Esophagus squamous epithelium (tissue), 5 donors: ENCODE measurements at regions not wholly inside any gene's neighbourhood (a gene's known extent, or its start where the extent isn't known, plus 50 kb on each side); places are given as distances from the start of the nearest gene placed in this dataset.

Source experiments
- DNase-seq: peaks from one replicate; lab custom pipeline; 2025; lab: John Stamatoyannopoulos, UW
- H3K27ac ChIP-seq, 4 donors: fragments of 200-600 bp; sonication (generic); one replicate each; pipeline ENCODE4 v1.5.1; 2016 to 2019; ENCODE audit warnings: mild to moderate bottlenecking in 1 of 4
- H3K27me3 ChIP-seq, 4 donors: fragments of 200-600 bp; sonication (generic); 1 replicate in 3 of 4; 2 replicates in 1 of 4; pipeline versions ENCODE4 v1.5.1 to v1.6.0; 2017 to 2021; ENCODE audit warnings: antibody characterized with exemption in 1 of 4
- H3K36me3 ChIP-seq, 3 donors: fragments of 200-600 bp; sonication (generic); one replicate each; pipeline ENCODE4 v1.5.1; 2016 to 2019
- H3K4me1 ChIP-seq, 3 donors: fragments of 200-600 bp; sonication (generic); one replicate each; pipeline ENCODE4 v1.5.1; 2017 to 2019
- H3K4me3 ChIP-seq, 4 donors: fragments of 200-600 bp; sonication (generic); 1 replicate in 3 of 4; 2 replicates in 1 of 4; pipeline ENCODE4 v1.5.1; 2016 to 2019; ENCODE audit warnings: mild to moderate bottlenecking in 2 of 4, moderate library complexity in 1 of 4
- H3K9me3 ChIP-seq, 3 donors: fragments of 200-600 bp; sonication (generic); one replicate each; pipeline ENCODE4 v1.5.1; 2016 to 2019
- CTCF ChIP-seq, 6 experiments: fragments of 450-650 bp in 4 of 6; fragments of 200-600 bp in 2 of 6; sonication (generic) in 2 of 6; IDR thresholded peaks; one replicate each; pipeline ENCODE4 v1.5.1; 2016 to 2019; ENCODE audit warnings: antibody characterized with exemption in 6 of 6, mild to moderate bottlenecking in 4 of 6, moderate library complexity in 4 of 6
- POLR2A ChIP-seq, 4 donors: fragments of 450-650 bp; IDR thresholded peaks; one replicate each; pipeline ENCODE4 v1.6.1; 2017; ENCODE audit warnings: antibody characterized with exemption in 4 of 4, mild to moderate bottlenecking in 4 of 4, moderate library complexity in 3 of 4
- WGBS, 2 donors: methylation state at CpG; one replicate each; pipeline ENCODE4 v1.1.5; 2018; 5-methylcytosine and 5-hydroxymethylcytosine counted together
- intact Hi-C: fragments of 100-400 bp; cut with DNase I; formaldehyde crosslinking; loops from one replicate; pipeline ENCODE4 v1.15.0; 2022
- donor health status: DM: yes; HTN: yes; CAD: no.

GRCh38 chr18:55064073-55064472, 104.8 kb upstream of the CCDC68 start:
- intact Hi-C loops = no loop called here
- whole genome bisulfite sequencing, 2 donors = 78 to 85% methylated on average over 4 of the region's 4 CpGs
- no peak overlapping the region for H3K4me3 ChIP-seq
- no peak for DNase-seq
- TF ChIP-seq CTCF (IDR thresholded peaks at IDR 0.05) (no peak), POLR2A (IDR thresholded peaks at IDR 0.05) (no peak)
- H3K36me3 ChIP-seq = no peaks in the 10 kb centered on the region
- H3K27me3 ChIP-seq = no peaks in the 10 kb centered on the region
- H3K4me1 ChIP-seq = no peaks in the 10 kb centered on the region
- H3K27ac ChIP-seq = no peak overlapping the region
- no peaks in the 10 kb centered on the region for H3K9me3 ChIP-seq

GRCh38 chr18:55054021-55054990, 95.0 kb upstream of the CCDC68 start:
- DNase-seq = no peak
- Histone ChIP-seq H3K4me3 (no peak overlapping the region), H3K4me1 (no peaks in the 10 kb centered on the region), H3K27me3 (no peaks in the 10 kb centered on the region), H3K27ac (no peak overlapping the region), H3K36me3 (no peaks in the 10 kb centered on the region), H3K9me3 (no peaks in the 10 kb centered on the region)
- intact Hi-C loops = no loop called here
- no peak for TF ChIP-seq CTCF (IDR thresholded peaks at IDR 0.05)
- TF ChIP-seq POLR2A (IDR thresholded peaks at IDR 0.05) = no peak
- 86 to 91% methylated on average over 21 to 24 of the region's 24 CpGs for WGBS, 2 donors

- Histone ChIP-seq H3K27me3 (no peaks in the 10 kb centered on the region), H3K4me1 (no peaks in the 10 kb centered on the region), H3K36me3 (no peaks in the 10 kb centered on the region), H3K4me3 (no peak overlapping the region), H3K27ac (no peak overlapping the region), H3K9me3 (no peaks in the 10 kb centered on the region)
- intact Hi-C loops = no loop called here
- 40 to 43% methylated on average over 3 of the region's 3 CpGs for WGBS, 2 donors
- DNase-seq = no peak
- TF ChIP-seq CTCF (IDR thresholded peaks at IDR 0.05) = no peak
- TF ChIP-seq POLR2A (IDR thresholded peaks at IDR 0.05) = no peak
Measured at GRCh38 chr18:55048892-55049291, 89.6 kb upstream of the CCDC68 start.

- WGBS, 2 donors = 92 to 100% methylated on average over 2 of the region's 2 CpGs
- DNase-seq = no peak
- Histone ChIP-seq H3K4me1 (no peaks in the 10 kb centered on the region), H3K27ac (no peak overlapping the region), H3K36me3 (no peaks in the 10 kb centered on the region), H3K4me3 (no peak overlapping the region), H3K9me3 (no peaks in the 10 kb centered on the region), H3K27me3 (no peaks in the 10 kb centered on the region)
- TF ChIP-seq POLR2A (IDR thresholded peaks at IDR 0.05) = no peak
- intact Hi-C loops = no loop called here
Measured at GRCh38 chr18:55047546-55047945, 88.3 kb upstream of the CCDC68 start.

- Histone ChIP-seq H3K9me3 (no peaks in the 10 kb centered on the region), H3K27me3 (no peaks in the 10 kb centered on the region), H3K36me3 (no peaks in the 10 kb centered on the region), H3K27ac (no peak overlapping the region), H3K4me3 (no peak overlapping the region), H3K4me1 (no peaks in the 10 kb centered on the region)
- TF ChIP-seq CTCF (IDR thresholded peaks at IDR 0.05) (no peak), POLR2A (IDR thresholded peaks at IDR 0.05) (no peak)
- intact Hi-C loops = no loop called here
- no peak for DNase-seq
- WGBS, 2 donors = 40 to 50% methylated on average over 1 of the region's 1 CpG
Measured at GRCh38 chr18:55041366-55041765, 82.1 kb upstream of the CCDC68 start.
